Stimulated activated CD4-positive, alpha-beta T cell treated with anti-CD3 and anti-CD28 coated beads, Interleukin-15, amount 100 ng/mL, for 48 hours (primary cell): ENCODE measurements at regions not wholly inside any gene's neighbourhood (a gene's known extent, or its start where the extent isn't known, plus 50 kb on each side); places are given as distances from the start of the nearest gene placed in this dataset.

ENCODE experiments used
- DNase-seq, 2 donors: peaks; one replicate each; pipeline ENCODE4 v3.0.0-alpha.2; 2020; ENCODE audit warnings: low read depth in 2 of 2

GRCh38 chr3:194836661-194837060 is 151.0 kb downstream of the FAM43A start:
- no peak for DNase-seq

GRCh38 chr3:194837457-194838127 is 151.9 kb downstream of the FAM43A start:
- DNase-seq: no peak

GRCh38 chr3:194838236-194838635 is 152.6 kb downstream of the FAM43A start:
- DNase-seq: no peak

- DNase-seq: no peak
Observed at GRCh38 chr3:194840661-194841514, 155.2 kb downstream of the FAM43A start.

GRCh38 chr3:194841515-194841841 is 155.8 kb downstream of the FAM43A start:
- no peak for DNase-seq

GRCh38 chr3:194843556-194843955 is 157.9 kb downstream of the FAM43A start:
- no peak for DNase-seq

- DNase-seq: no peak
Observed at GRCh38 chr3:194844046-194844445, 158.4 kb downstream of the FAM43A start.

GRCh38 chr3:194849166-194849875 is 163.6 kb downstream of the FAM43A start:
- DNase-seq: no peak

- DNase-seq: no peak
Observed at GRCh38 chr3:194851254-194851653, 165.6 kb downstream of the FAM43A start.

GRCh38 chr3:194851941-194852340 is 166.3 kb downstream of the FAM43A start:
- no peak for DNase-seq

GRCh38 chr3:194852345-194852744 is 166.7 kb downstream of the FAM43A start:
- DNase-seq: no peak

- no peak for DNase-seq
Observed at GRCh38 chr3:194852831-194853508, 167.3 kb downstream of the FAM43A start.

GRCh38 chr3:194854206-194854605 is 168.5 kb downstream of the FAM43A start:
- no peak for DNase-seq

GRCh38 chr3:194854659-194855390 is 169.1 kb downstream of the FAM43A start:
- DNase-seq: no peak

- no peak for DNase-seq
Observed at GRCh38 chr3:194856296-194856695, 170.6 kb downstream of the FAM43A start.

GRCh38 chr3:194857469-194858113 is 171.9 kb downstream of the FAM43A start:
- DNase-seq: no peak

GRCh38 chr3:194858382-194858781 is 172.7 kb downstream of the FAM43A start:
- no peak for DNase-seq

GRCh38 chr3:194860725-194861124 is 175.0 kb downstream of the FAM43A start:
- no peak for DNase-seq

- DNase-seq: no peak
Observed at GRCh38 chr3:194861375-194861774, 175.7 kb downstream of the FAM43A start.

GRCh38 chr3:194865061-194865460 is 179.4 kb downstream of the FAM43A start:
- DNase-seq: no peak

- DNase-seq: no peak
Observed at GRCh38 chr3:194865615-194866014, 179.9 kb downstream of the FAM43A start.
